GM10248 (cell line): ENCODE measurements at regions not wholly inside any gene's neighbourhood (a gene's known extent, or its start where the extent isn't known, plus 50 kb on each side); places are given as distances from the start of the nearest gene placed in this dataset.

Experiments used
- CTCF ChIA-PET: fragments of 300-600 bp; sonication (Branson Sonifier 250); formaldehyde crosslinking; extraction: SDS; loops from one replicate; lab custom pipeline; 2021; ENCODE audit warnings: antibody characterized with exemption; lab: Yijun Ruan, JAX
- POLR2A ChIA-PET: fragments of 350-650 bp; sonication (Branson Sonifier 250); formaldehyde crosslinking; extraction: SDS; loops from one replicate; lab custom pipeline; 2020; ENCODE audit warnings: antibody characterized with exemption; lab: Yijun Ruan, JAX
- DNase-seq: peaks from one replicate; pipeline ENCODE4 v3.0.0; 2012; ENCODE audit errors: extremely low spot score
- CTCF ChIP-seq: IDR thresholded peaks from 2 replicates; pipeline ENCODE4 v1.5.1; 2012; ENCODE audit warnings: mild to moderate bottlenecking, low read depth; ENCODE audit errors: extremely low read depth, missing control alignments, control extremely low read depth

DNA sequence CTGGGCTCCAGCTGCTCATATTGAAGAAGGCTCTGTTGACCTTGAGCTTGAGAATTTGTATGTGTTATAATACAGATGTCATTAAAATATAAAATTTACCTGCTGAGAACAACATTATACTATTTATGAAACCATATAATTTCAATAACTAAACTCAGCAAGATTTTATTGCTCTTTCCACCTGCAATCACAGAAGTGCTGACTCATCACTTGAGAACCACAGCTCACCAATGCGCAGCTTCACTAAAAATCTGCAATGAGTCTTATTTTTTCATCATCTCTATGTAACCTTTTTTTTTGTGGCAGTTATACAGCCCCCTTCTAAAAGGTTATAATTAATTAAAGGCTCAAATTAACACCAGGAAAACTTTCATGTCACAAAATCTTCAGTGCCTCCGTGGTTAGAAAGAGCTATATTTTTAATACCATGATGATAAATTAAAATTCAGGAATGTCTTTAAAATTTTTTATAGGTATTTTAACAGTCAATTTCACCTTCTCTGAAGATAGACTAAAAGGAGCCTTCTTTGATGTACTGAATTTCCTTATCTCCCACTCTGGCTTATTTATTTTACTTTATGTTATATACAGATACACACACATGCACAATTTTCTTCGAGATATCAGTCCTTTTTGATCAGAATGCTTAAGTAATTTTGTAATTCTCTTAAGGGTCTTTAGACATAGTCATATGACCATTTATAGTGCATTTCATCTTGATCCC lies 102.7 kb downstream of the EVX1 start:
- TF ChIP-seq CTCF: no peak
- POLR2A ChIA-PET: no interaction called here
- DNase-seq: no peak
- CTCF ChIA-PET: no interaction called here

- DNase-seq: no peak
- ChIA-PET CTCF (no interaction called here), POLR2A (no interaction called here)
- no peak for TF ChIP-seq CTCF
Measured at GRCh38 chr7:27345997-27346396, 103.4 kb downstream of the EVX1 start.

- ChIA-PET POLR2A (no interaction called here), CTCF (no interaction called here)
- no peak for TF ChIP-seq CTCF
- DNase-seq: no peak
Measured at GRCh38 chr7:27346531-27347275, 104.1 kb downstream of the EVX1 start.

GRCh38 chr7:27347276-27347640 lies 104.7 kb downstream of the EVX1 start:
- CTCF ChIA-PET: no interaction called here

GRCh38 chr7:27349621-27350020 lies 107.0 kb downstream of the EVX1 start:
- ChIA-PET POLR2A (no interaction called here), CTCF (no interaction called here)
- TF ChIP-seq CTCF: no peak
- DNase-seq: no peak

More at GRCh38 chr7:27347276-27347640, 104.7 kb downstream of the EVX1 start:
- POLR2A ChIA-PET: no interaction called here
- no peak for TF ChIP-seq CTCF
- no peak for DNase-seq

GRCh38 chr7:27351137-27351536 lies 108.5 kb downstream of the EVX1 start:
- POLR2A ChIA-PET: no interaction called here
- DNase-seq: no peak
- TF ChIP-seq CTCF: no peak
- CTCF ChIA-PET: no interaction called here
